Activated CD4-positive, alpha-beta T cell treated with anti-CD3 and anti-CD28 coated beads for 36 hours (primary cell): ENCODE measurements at regions not wholly inside any gene's neighbourhood (a gene's known extent, or its start where the extent isn't known, plus 50 kb on each side); places are given as distances from the start of the nearest gene placed in this dataset.

ENCODE experiments used
- ATAC-seq: fragments of 200-7000 bp; cut with Tn5 transposase; one replicate; pipeline ENCODE4 v1.10.0; 2021; ENCODE audit warnings: mild to moderate bottlenecking, moderate library complexity
- CTCF ChIA-PET: fragments of 350-600 bp; sonication (Branson Sonifier 250); formaldehyde crosslinking; loops from one replicate; lab custom pipeline; 2021; ENCODE audit warnings: antibody characterized with exemption; lab: Charles Lee
- POLR2A ChIA-PET: fragments of 350-600 bp; sonication (Branson Sonifier 250); formaldehyde crosslinking; loops from one replicate; lab custom pipeline; 2021; ENCODE audit warnings: antibody characterized with exemption, inconsistent platforms; lab: Charles Lee
- DNase-seq: peaks from one replicate; pipeline ENCODE4 v3.0.0-alpha.2; 2020
- H3K27ac Mint-ChIP-seq: one replicate; pipeline ENCODE4 v1.8.0; 2021; ENCODE audit warnings: mixed read lengths
- H3K27me3 Mint-ChIP-seq: one replicate; pipeline ENCODE4 v1.8.0; 2021; ENCODE audit warnings: mixed read lengths
- H3K36me3 Mint-ChIP-seq: one replicate; pipeline ENCODE4 v1.8.0; 2021; ENCODE audit warnings: low read depth, mixed read lengths
- H3K4me1 Mint-ChIP-seq: one replicate; pipeline ENCODE4 v1.8.0; 2021; ENCODE audit warnings: mixed read lengths
- H3K4me3 Mint-ChIP-seq: one replicate; pipeline ENCODE4 v1.8.0; 2021; ENCODE audit warnings: mild to moderate bottlenecking, moderate library complexity, mixed read lengths
- H3K9me3 Mint-ChIP-seq: one replicate; pipeline ENCODE4 v1.8.0; 2021; ENCODE audit warnings: low read depth, mixed read lengths
- intact Hi-C, 2 experiments: fragments of 100-400 bp; cut with DNase I in 1 of 2; cut with micrococcal nuclease in 1 of 2; formaldehyde crosslinking; loops; one replicate each; pipeline versions ENCODE4 v1.14.2 to v1.15.1; 2022 to 2024; cut with DNase I, micrococcal nuclease

- Mint-ChIP-seq H3K4me1 (no peaks in the 10 kb centered on the region), H3K36me3 (no peaks in the 10 kb centered on the region), H3K4me3 (no peak overlapping the region), H3K9me3 (no peaks in the 10 kb centered on the region), H3K27ac (no peak overlapping the region), H3K27me3 (no peaks in the 10 kb centered on the region)
- ATAC-seq: no peak
- intact Hi-C loops: no loop called here
- no peak for DNase-seq
- POLR2A ChIA-PET: no interaction called here
- CTCF ChIA-PET: interaction anchor here (0.8 kb wide), 1 partner anchor 13 kb away, joined by 3 read pairs; no protein-coding TSS in a partner anchor
These were observed 371.3 kb downstream of the GRIN2B start for GRCh38 chr12:13609894-13610679.

GRCh38 chr12:13606290-13606689 lies 375.1 kb downstream of the GRIN2B start:
- Mint-ChIP-seq H3K4me3 (no peak overlapping the region), H3K9me3 (no peaks in the 10 kb centered on the region), H3K4me1 (no peaks in the 10 kb centered on the region), H3K27me3 (no peaks in the 10 kb centered on the region), H3K36me3 (no peaks in the 10 kb centered on the region), H3K27ac (no peak overlapping the region)
- ATAC-seq (no peak), DNase-seq (no peak)
- ChIA-PET POLR2A (no interaction called here), CTCF (no interaction called here)
- intact Hi-C loops: no loop called here

GRCh38 chr12:13603953-13604352 lies 377.4 kb downstream of the GRIN2B start:
- ATAC-seq: no peak
- H3K4me3 Mint-ChIP-seq: no peak overlapping the region
- H3K4me1 Mint-ChIP-seq: no peaks in the 10 kb centered on the region
- ChIA-PET POLR2A (no interaction called here), CTCF (interaction anchor here (0.8 to 1.1 kb wide), 2 partner anchors 9 to 25 kb away, joined by 3 read pairs; no protein-coding TSS in a partner anchor)
- H3K27ac Mint-ChIP-seq: no peak overlapping the region
- no peak for DNase-seq
- intact Hi-C loops: no loop called here
- H3K27me3 Mint-ChIP-seq: no peaks in the 10 kb centered on the region
- no peaks in the 10 kb centered on the region for H3K9me3 Mint-ChIP-seq
- no peaks in the 10 kb centered on the region for H3K36me3 Mint-ChIP-seq

GRCh38 chr12:13602172-13602571 lies 379.2 kb downstream of the GRIN2B start:
- H3K36me3 Mint-ChIP-seq: no peaks in the 10 kb centered on the region
- no peaks in the 10 kb centered on the region for H3K27me3 Mint-ChIP-seq
- POLR2A ChIA-PET: no interaction called here

GRCh38 chr12:13599176-13599575 lies 382.2 kb downstream of the GRIN2B start:
- Mint-ChIP-seq H3K27me3 (no peaks in the 10 kb centered on the region), H3K4me3 (no peak overlapping the region), H3K4me1 (no peaks in the 10 kb centered on the region), H3K9me3 (peaks cover 1% of the 10 kb centered on the region), H3K36me3 (no peaks in the 10 kb centered on the region), H3K27ac (no peak overlapping the region)
- ChIA-PET POLR2A (no interaction called here), CTCF (interaction anchor here (1.3 kb wide), 1 partner anchor 10 kb away, joined by 3 read pairs; no protein-coding TSS in a partner anchor)
- DNase-seq (no peak), ATAC-seq (no peak)
- intact Hi-C loops: no loop called here

More at GRCh38 chr12:13602172-13602571, 379.2 kb downstream of the GRIN2B start:
- H3K9me3 Mint-ChIP-seq: no peaks in the 10 kb centered on the region
- no peaks in the 10 kb centered on the region for H3K4me1 Mint-ChIP-seq
- intact Hi-C loops: no loop called here
- H3K27ac Mint-ChIP-seq: no peak overlapping the region
- DNase-seq (no peak), ATAC-seq (no peak)
- CTCF ChIA-PET: interaction anchor here (0.6 to 0.7 kb wide), 2 partner anchors 328 to 339 kb away, joined by 3 to 4 read pairs; no protein-coding TSS in a partner anchor
- H3K4me3 Mint-ChIP-seq: no peak overlapping the region

- no peaks in the 10 kb centered on the region for H3K36me3 Mint-ChIP-seq
- intact Hi-C loops: no loop called here
- H3K9me3 Mint-ChIP-seq: peaks cover 2% of the 10 kb centered on the region
- H3K4me1 Mint-ChIP-seq: no peaks in the 10 kb centered on the region
- CTCF ChIA-PET: interaction anchor here (0.5 to 1.3 kb wide), 2 partner anchors 8 to 343 kb away, joined by 3 read pairs; no protein-coding TSS in a partner anchor
- no peak overlapping the region for H3K27ac Mint-ChIP-seq
- no peak overlapping the region for H3K4me3 Mint-ChIP-seq
- H3K27me3 Mint-ChIP-seq: no peaks in the 10 kb centered on the region
- no peak for DNase-seq
- POLR2A ChIA-PET: no interaction called here
- ATAC-seq: no peak
These were observed 383.6 kb downstream of the GRIN2B start for GRCh38 chr12:13597837-13598236.

GRCh38 chr12:13597166-13597565 lies 384.2 kb downstream of the GRIN2B start:
- ATAC-seq: no peak
- intact Hi-C loops: no loop called here
- Mint-ChIP-seq H3K4me3 (no peak overlapping the region), H3K27me3 (no peaks in the 10 kb centered on the region), H3K27ac (no peak overlapping the region), H3K9me3 (peaks cover 2% of the 10 kb centered on the region), H3K4me1 (no peaks in the 10 kb centered on the region), H3K36me3 (no peaks in the 10 kb centered on the region)
- POLR2A ChIA-PET: no interaction called here
- CTCF ChIA-PET: interaction anchor here (0.7 kb wide), 1 partner anchor 14 kb away, joined by 3 read pairs; no protein-coding TSS in a partner anchor
- no peak for DNase-seq

GRCh38 chr12:13596714-13597113 lies 384.7 kb downstream of the GRIN2B start:
- Mint-ChIP-seq H3K4me1 (no peaks in the 10 kb centered on the region), H3K27me3 (no peaks in the 10 kb centered on the region), H3K36me3 (no peaks in the 10 kb centered on the region), H3K27ac (no peak overlapping the region), H3K4me3 (no peak overlapping the region), H3K9me3 (peaks cover 2% of the 10 kb centered on the region)
- POLR2A ChIA-PET: no interaction called here
- CTCF ChIA-PET: interaction anchor here (0.7 to 0.9 kb wide), 2 partner anchors 14 to 341 kb away, joined by 3 to 5 read pairs; no protein-coding TSS in a partner anchor
- intact Hi-C loops: no loop called here
- DNase-seq: no peak
- no peak for ATAC-seq

- H3K36me3 Mint-ChIP-seq: no peaks in the 10 kb centered on the region
- POLR2A ChIA-PET: no interaction called here
- H3K4me1 Mint-ChIP-seq: no peaks in the 10 kb centered on the region
These were observed 385.6 kb downstream of the GRIN2B start for GRCh38 chr12:13595536-13596443.

GRCh38 chr12:13594731-13595514 lies 386.5 kb downstream of the GRIN2B start:
- ChIA-PET POLR2A (no interaction called here), CTCF (no interaction called here)
- intact Hi-C loops: no loop called here
- Mint-ChIP-seq H3K4me3 (no peak overlapping the region), H3K9me3 (peaks cover 2% of the 10 kb centered on the region), H3K27me3 (no peaks in the 10 kb centered on the region), H3K27ac (no peak overlapping the region), H3K4me1 (no peaks in the 10 kb centered on the region), H3K36me3 (no peaks in the 10 kb centered on the region)
- ATAC-seq (no peak), DNase-seq (no peak)

More at GRCh38 chr12:13595536-13596443, 385.6 kb downstream of the GRIN2B start:
- ATAC-seq (no peak), DNase-seq (no peak)
- Mint-ChIP-seq H3K27me3 (no peaks in the 10 kb centered on the region), H3K9me3 (peaks cover 2% of the 10 kb centered on the region), H3K4me3 (no peak overlapping the region), H3K27ac (no peak overlapping the region)
- CTCF ChIA-PET: interaction anchor here (0.9 kb wide), 1 partner anchor 340 kb away, joined by 5 read pairs; no protein-coding TSS in a partner anchor
- intact Hi-C loops: no loop called here
